Spleen (tissue), 7 donors: ENCODE measurements at regions not wholly inside any gene's neighbourhood (a gene's known extent, or its start where the extent isn't known, plus 50 kb on each side); places are given as distances from the start of the nearest gene placed in this dataset.

Source experiments
- POLR2A ChIP-seq, 3 donors: fragments of 450-650 bp; IDR thresholded peaks; one replicate each; pipeline ENCODE4 v1.5.1; 2017; ENCODE audit warnings: antibody characterized with exemption in 3 of 3, mild to moderate bottlenecking in 1 of 3
- POLR2AphosphoS5 ChIP-seq, 3 donors: sonication (generic); formaldehyde crosslinking; IDR thresholded peaks; one replicate each; pipeline ENCODE4 v1.5.1; 2017; ENCODE audit warnings: antibody characterized with exemption in 3 of 3
- TF ChIP-seq, protein P1 (sequence below), 11 experiments: fragments of 200-600 bp in 7 of 11; fragments of 450-650 bp in 4 of 11; sonication (generic) in 4 of 11; IDR thresholded peaks in 8 of 11; conservative IDR thresholded peaks in 3 of 11; 1 replicate in 7 of 11; 2 replicates in 4 of 11; pipeline versions ENCODE4 v1.4.0 to v1.8.0; 2016 to 2021; ENCODE audit warnings: antibody characterized with exemption in 11 of 11, inconsistent platforms in 4 of 11, mild to moderate bottlenecking in 1 of 11
- donor health status: DM: no; HTN: no; CAD: no; lungs with moderate emphysema.
- donor health status: DM: no; HTN: no; CAD: no.
- donor health status: DM: no; HTN: no; CAD: no.

DNA sequence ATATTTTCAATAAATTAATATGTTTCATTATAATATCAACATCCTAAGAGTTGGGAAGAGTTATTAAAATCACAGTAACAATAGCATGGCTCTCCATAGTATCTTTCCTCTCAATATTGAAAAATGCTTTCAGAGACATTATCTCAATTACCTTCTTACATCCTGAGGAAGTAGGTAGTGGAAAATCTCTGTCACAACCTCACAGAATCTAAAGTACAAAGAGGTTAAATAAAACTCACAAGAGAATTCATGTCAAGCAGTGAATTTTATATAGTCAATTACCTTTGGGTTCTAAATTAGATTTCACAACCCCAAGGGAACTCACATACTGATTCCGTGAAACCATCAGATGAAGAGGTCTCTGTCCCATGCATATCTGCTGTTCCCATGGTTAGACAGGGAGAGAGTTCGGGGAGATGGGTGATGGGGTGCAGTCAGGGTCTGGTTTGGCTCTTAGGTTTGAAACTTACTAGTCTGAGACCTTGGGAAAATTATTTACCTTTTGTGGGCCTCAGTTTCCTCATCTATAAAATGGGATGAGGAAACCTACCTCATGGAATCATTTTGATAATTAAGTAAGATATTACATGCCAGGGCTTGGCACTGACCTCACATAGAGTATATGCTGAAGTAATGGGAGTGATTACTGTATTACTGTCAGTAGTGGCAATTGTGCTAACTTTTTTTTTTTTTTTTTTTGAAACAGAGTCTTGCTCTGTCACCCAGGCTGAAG is 74.0 kb upstream of the SNX9 start:
- TF ChIP-seq, protein P1, sequence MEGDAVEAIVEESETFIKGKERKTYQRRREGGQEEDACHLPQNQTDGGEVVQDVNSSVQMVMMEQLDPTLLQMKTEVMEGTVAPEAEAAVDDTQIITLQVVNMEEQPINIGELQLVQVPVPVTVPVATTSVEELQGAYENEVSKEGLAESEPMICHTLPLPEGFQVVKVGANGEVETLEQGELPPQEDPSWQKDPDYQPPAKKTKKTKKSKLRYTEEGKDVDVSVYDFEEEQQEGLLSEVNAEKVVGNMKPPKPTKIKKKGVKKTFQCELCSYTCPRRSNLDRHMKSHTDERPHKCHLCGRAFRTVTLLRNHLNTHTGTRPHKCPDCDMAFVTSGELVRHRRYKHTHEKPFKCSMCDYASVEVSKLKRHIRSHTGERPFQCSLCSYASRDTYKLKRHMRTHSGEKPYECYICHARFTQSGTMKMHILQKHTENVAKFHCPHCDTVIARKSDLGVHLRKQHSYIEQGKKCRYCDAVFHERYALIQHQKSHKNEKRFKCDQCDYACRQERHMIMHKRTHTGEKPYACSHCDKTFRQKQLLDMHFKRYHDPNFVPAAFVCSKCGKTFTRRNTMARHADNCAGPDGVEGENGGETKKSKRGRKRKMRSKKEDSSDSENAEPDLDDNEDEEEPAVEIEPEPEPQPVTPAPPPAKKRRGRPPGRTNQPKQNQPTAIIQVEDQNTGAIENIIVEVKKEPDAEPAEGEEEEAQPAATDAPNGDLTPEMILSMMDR (IDR thresholded peaks at IDR 0.05 in 8 of 11, conservative IDR thresholded peaks at IDR 0.05 in 3 of 11), result no peak
- TF ChIP-seq POLR2AphosphoS5 (IDR thresholded peaks at IDR 0.05) (no peak), POLR2A (IDR thresholded peaks at IDR 0.05) (no peak)
